Heart left ventricle (tissue), 16 donors: ENCODE measurements at regions not wholly inside any gene's neighbourhood (a gene's known extent, or its start where the extent isn't known, plus 50 kb on each side); places are given as distances from the start of the nearest gene placed in this dataset.

Source experiments
- ATAC-seq, 4 donors: fragments of 200-7000 bp; cut with Tn5 transposase; one replicate each; pipeline ENCODE4 v1.9.1; 2020 to 2022; ENCODE audit warnings: moderate library complexity in 4 of 4, mild to moderate bottlenecking in 3 of 4, moderate number of reproducible peaks in 1 of 4
- DNase-seq, 5 donors: peaks; one replicate each; pipeline ENCODE4 v3.0.0-alpha.2; 2020
- H3K27ac ChIP-seq, 12 donors: fragments of 200-600 bp; sonication (generic) in 4 of 12; one replicate each; pipeline versions ENCODE4 v1.5.0 to v1.8.0; 2016 to 2022; ENCODE audit warnings: mild to moderate bottlenecking in 2 of 12
- H3K27me3 ChIP-seq, 9 donors: fragments of 200-600 bp; sonication (generic) in 2 of 9; one replicate each; pipeline versions ENCODE4 v1.5.1 to v1.8.0; 2016 to 2022; ENCODE audit warnings: mild to moderate bottlenecking in 3 of 9
- H3K36me3 ChIP-seq, 9 donors: fragments of 200-600 bp; sonication (generic) in 2 of 9; one replicate each; pipeline versions ENCODE4 v1.5.0 to v1.8.0; 2018 to 2022; ENCODE audit warnings: mild to moderate bottlenecking in 2 of 9
- H3K4me1 ChIP-seq, 12 donors: fragments of 200-600 bp; sonication (generic) in 4 of 12; one replicate each; pipeline versions ENCODE4 v1.5.0 to v1.8.0; 2016 to 2022; ENCODE audit warnings: mild to moderate bottlenecking in 3 of 12
- H3K4me3 ChIP-seq, 12 donors: fragments of 200-600 bp; sonication (generic) in 4 of 12; one replicate each; pipeline versions ENCODE4 v1.5.0 to v1.8.0; 2017 to 2022; ENCODE audit warnings: mild to moderate bottlenecking in 9 of 12, moderate library complexity in 4 of 12
- H3K9me3 ChIP-seq, 12 donors: fragments of 200-600 bp; sonication (generic) in 4 of 12; one replicate each; pipeline versions ENCODE4 v1.5.0 to v1.8.0; 2016 to 2022; ENCODE audit warnings: mild to moderate bottlenecking in 1 of 12
- POLR2A ChIP-seq, 2 donors: fragments of 450-650 bp; IDR thresholded peaks; one replicate each; pipeline ENCODE4 v1.6.1; 2017; ENCODE audit warnings: antibody characterized with exemption in 2 of 2, mild to moderate bottlenecking in 2 of 2, moderate library complexity in 2 of 2
- WGBS, 4 donors: extraction: QIAGEN DNeasy Blood & Tissue Kit in 2 of 4; methylation state at CpG; one replicate each; pipeline versions ENCODE4 v1.1.5 to v1.1.7; 2013 to 2018; 5-methylcytosine and 5-hydroxymethylcytosine counted together
- intact Hi-C, 10 donors: fragments of 100-400 bp; cut with DNase I; formaldehyde crosslinking; loops; one replicate each; pipeline versions ENCODE4 v1.11.1 to v1.14.2; 2022
- TF ChIP-seq, protein P1 (sequence below), 12 donors: fragments of 200-600 bp; sonication (generic) in 4 of 12; IDR thresholded peaks; one replicate each; pipeline versions ENCODE4 v1.5.0 to v1.8.0; 2018 to 2022; ENCODE audit warnings: antibody characterized with exemption in 12 of 12, mild to moderate bottlenecking in 5 of 12
- donor health status: ischemic (EF 13 %, LVEDD 7.1; RV severe dilation, severe dysfunction).
- donor health status: healthy with polysubstance abuse.
- donor health status: DM: no; HTN: yes; CAD: no.
- donor health status: DM: no; HTN: no; CAD: no.
- donor health status: ischemic (EF 25% LVEDD 6.9; RV normal size, moderate dysfunction).
- donor health status: ischemic (EF 25% LVEDD 5.7; RV mildly dilated, moderate dysfunction).
- donor health status: healthy.
- donor health status: DM: yes; HTN: yes; CAD: no.
- donor health status: ischemic (EF 35%, LVEDD 5.7; RV mildly dilated, moderate dysfunction).
- donor health status: nonischemic (EF 11% LVEDD 7.7; RV severe dilation, severe dysfunction).
- donor health status: DM: yes; HTN: yes; CAD: no.
- donor health status: PGD.
- donor health status: ischemic (EF 29% LVEDD 5.4; RV normal size, mild dysfunction).
- donor health status: nonischemic (EF 23%, LVEDD 6.1; RV moderate dilation, normal function).

DNA sequence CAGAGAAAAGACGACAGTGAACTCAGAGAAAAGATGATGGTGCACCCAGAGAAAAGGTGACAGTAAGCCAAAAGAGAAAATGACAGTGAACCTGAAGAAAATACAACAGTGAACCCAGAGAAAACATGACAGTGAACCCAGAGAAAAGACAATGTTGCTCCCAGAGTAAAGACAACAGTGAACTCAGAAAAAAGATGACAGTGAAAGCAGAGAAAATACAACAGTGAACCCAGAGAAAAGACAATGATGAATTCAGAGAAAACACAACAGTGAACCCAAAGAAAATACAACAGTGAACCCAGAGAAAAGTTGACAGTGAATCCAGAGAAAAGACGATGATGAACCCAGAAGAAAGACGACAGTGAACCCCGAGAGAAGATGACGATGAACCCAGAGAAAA lies 140.5 kb upstream of the MAP3K4 start:
- no peak for TF ChIP-seq POLR2A (IDR thresholded peaks at IDR 0.05)
- TF ChIP-seq, protein P1, sequence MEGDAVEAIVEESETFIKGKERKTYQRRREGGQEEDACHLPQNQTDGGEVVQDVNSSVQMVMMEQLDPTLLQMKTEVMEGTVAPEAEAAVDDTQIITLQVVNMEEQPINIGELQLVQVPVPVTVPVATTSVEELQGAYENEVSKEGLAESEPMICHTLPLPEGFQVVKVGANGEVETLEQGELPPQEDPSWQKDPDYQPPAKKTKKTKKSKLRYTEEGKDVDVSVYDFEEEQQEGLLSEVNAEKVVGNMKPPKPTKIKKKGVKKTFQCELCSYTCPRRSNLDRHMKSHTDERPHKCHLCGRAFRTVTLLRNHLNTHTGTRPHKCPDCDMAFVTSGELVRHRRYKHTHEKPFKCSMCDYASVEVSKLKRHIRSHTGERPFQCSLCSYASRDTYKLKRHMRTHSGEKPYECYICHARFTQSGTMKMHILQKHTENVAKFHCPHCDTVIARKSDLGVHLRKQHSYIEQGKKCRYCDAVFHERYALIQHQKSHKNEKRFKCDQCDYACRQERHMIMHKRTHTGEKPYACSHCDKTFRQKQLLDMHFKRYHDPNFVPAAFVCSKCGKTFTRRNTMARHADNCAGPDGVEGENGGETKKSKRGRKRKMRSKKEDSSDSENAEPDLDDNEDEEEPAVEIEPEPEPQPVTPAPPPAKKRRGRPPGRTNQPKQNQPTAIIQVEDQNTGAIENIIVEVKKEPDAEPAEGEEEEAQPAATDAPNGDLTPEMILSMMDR (IDR thresholded peaks at IDR 0.05): no peak
- no peaks in the 10 kb centered on the region for H3K27me3 ChIP-seq
- no peak overlapping the region for H3K27ac ChIP-seq
- DNase-seq (no peak), ATAC-seq (no peak)
- intact Hi-C loops: no loop called here
- no peak overlapping the region for H3K4me3 ChIP-seq
- H3K4me1 ChIP-seq: no peaks in the 10 kb centered on the region
- 78 to 85% (median 81%) methylated on average over 5 of the region's 5 CpGs for WGBS, 4 donors
- no peaks in the 10 kb centered on the region for H3K36me3 ChIP-seq
- no peaks in the 10 kb centered on the region for H3K9me3 ChIP-seq

DNA sequence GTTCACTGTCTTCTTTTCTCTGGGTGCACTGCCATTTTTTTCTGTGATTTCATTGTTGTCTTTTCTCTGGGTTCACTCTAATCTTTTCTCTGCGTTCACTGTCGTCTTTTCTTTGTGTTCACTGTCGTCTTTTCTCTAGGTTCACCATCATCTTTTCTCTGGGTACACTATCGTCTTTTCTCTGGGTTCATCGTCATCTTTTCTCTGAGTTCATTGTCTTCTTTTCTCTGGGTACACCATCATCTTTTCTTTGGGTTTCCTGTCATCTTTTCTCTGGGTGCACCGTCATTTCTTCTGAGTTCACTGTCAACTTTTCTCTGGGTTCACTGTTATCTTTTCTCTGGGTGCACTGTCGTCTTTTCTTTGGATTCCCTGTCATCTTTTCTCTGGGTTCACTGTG lies 137.6 kb upstream of the MAP3K4 start:
- Histone ChIP-seq H3K4me3 (no peak overlapping the region), H3K36me3 (no peaks in the 10 kb centered on the region), H3K27ac (no peak overlapping the region), H3K4me1 (no peaks in the 10 kb centered on the region), H3K9me3 (no peaks in the 10 kb centered on the region), H3K27me3 (no peaks in the 10 kb centered on the region)
- TF ChIP-seq, protein P1 (IDR thresholded peaks at IDR 0.05): no peak
- TF ChIP-seq POLR2A (IDR thresholded peaks at IDR 0.05): no peak
- ATAC-seq (no peak), DNase-seq (no peak)
- intact Hi-C loops: no loop called here
- WGBS, 4 donors: 80 to 88% (median 81%) methylated on average over 7 of the region's 7 CpGs

DNA sequence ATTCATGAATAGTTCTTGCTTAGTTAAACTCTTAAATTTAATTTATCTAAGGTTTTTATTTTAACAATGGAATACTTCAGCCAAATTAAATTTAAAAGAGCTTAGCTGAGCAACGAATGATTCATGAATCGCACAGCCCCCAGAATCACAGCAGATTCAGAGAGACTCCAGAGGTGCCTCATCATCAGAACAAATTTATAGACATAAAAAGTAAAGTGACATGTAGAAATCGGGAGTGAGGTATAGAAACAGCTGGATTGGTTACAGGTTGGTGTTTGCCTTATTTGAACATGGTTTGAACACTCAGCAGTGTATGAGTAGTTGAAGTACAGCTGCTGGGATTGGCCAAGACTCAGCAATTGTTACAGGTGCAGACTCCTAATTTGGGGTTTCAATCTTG lies 132.7 kb upstream of the MAP3K4 start:
- intact Hi-C loops: no loop called here
- TF ChIP-seq, protein P1 (IDR thresholded peaks at IDR 0.05): no peak
- Histone ChIP-seq H3K4me1 (no peaks in the 10 kb centered on the region), H3K27me3 (no peaks in the 10 kb centered on the region), H3K9me3 (no peaks in the 10 kb centered on the region), H3K27ac (no peak overlapping the region), H3K4me3 (no peak overlapping the region), H3K36me3 (no peaks in the 10 kb centered on the region)
- DNase-seq: no peak
- 88 to 93% (median 93%) methylated on average over 3 of the region's 3 CpGs for WGBS, 4 donors
- ATAC-seq: no peak

DNA sequence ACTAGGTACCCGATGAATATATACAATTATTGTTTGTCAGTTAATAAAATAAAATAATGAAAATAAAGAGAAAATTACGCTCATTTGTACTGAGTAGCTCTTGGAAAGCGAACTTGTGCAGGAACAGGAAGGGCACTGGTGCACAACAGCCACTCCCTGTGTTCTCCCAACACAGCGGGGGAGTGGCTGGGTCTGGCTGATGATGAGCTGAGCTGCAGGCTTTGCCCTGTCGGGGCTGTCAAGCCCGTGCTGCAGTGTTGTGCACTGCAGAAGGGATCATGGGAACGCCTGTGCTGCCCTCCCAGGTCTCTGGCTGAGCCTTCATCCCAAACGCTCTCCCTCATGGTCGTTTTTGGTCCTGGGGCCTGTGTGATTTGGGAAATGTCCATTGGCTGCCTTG lies 131.7 kb upstream of the MAP3K4 start:
- Histone ChIP-seq H3K9me3 (no peaks in the 10 kb centered on the region), H3K27ac (no peak overlapping the region), H3K36me3 (no peaks in the 10 kb centered on the region), H3K4me3 (no peak overlapping the region), H3K27me3 (no peaks in the 10 kb centered on the region), H3K4me1 (no peaks in the 10 kb centered on the region)
- intact Hi-C loops: no loop called here
- WGBS, 4 donors: 51 to 77% (median 64%) methylated on average over 8 to 9 of the region's 9 CpGs
- TF ChIP-seq POLR2A (IDR thresholded peaks at IDR 0.05): no peak
- TF ChIP-seq, protein P1 (IDR thresholded peaks at IDR 0.05): no peak
- no peak for DNase-seq
- no peak for ATAC-seq
